ENCODE measurements at regions not wholly inside any gene's neighbourhood (a gene's known extent, or its start where the extent isn't known, plus 50 kb on each side); places are given as distances from the start of the nearest gene placed in this dataset.

- DNase-seq (ENCODE audit: low read depth): peak; percentile 69
These were observed 119.2 kb upstream of the IPO9 start for GRCh38 chr1:201709564-201710295.

GRCh38 chr1:201710632-201711597 lies 118.0 kb upstream of the IPO9 start:
- DNase-seq (ENCODE audit: low read depth): no peak

- DNase-seq (ENCODE audit: low read depth): no peak
These were observed 117.1 kb upstream of the IPO9 start for GRCh38 chr1:201711811-201712210.

GRCh38 chr1:201712387-201713085 lies 116.4 kb upstream of the IPO9 start:
- DNase-seq (ENCODE audit: low read depth): no peak

GRCh38 chr1:201713086-201713810 lies 115.7 kb upstream of the IPO9 start:
- peak; percentile 94 for DNase-seq (ENCODE audit: low read depth)

- DNase-seq (ENCODE audit: low read depth): peak; percentile 98
These were observed 114.2 kb upstream of the IPO9 start for GRCh38 chr1:201714542-201715329.

GRCh38 chr1:201715351-201715750 lies 113.6 kb upstream of the IPO9 start:
- no peak for DNase-seq (ENCODE audit: low read depth)

- DNase-seq (ENCODE audit: low read depth): no peak
These were observed 112.9 kb upstream of the IPO9 start for GRCh38 chr1:201715801-201716741.

GRCh38 chr1:201716742-201717135 lies 112.2 kb upstream of the IPO9 start:
- DNase-seq (ENCODE audit: low read depth): no peak

- no peak for DNase-seq (ENCODE audit: low read depth)
These were observed 111.7 kb upstream of the IPO9 start for GRCh38 chr1:201717286-201717685.

GRCh38 chr1:201718346-201719202 lies 110.4 kb upstream of the IPO9 start:
- no peak for DNase-seq (ENCODE audit: low read depth)

- no peak for DNase-seq (ENCODE audit: low read depth)
These were observed 109.0 kb upstream of the IPO9 start for GRCh38 chr1:201719812-201720521.

- no peak for DNase-seq (ENCODE audit: low read depth)
These were observed 108.5 kb upstream of the IPO9 start for GRCh38 chr1:201720522-201720844.

- no peak for DNase-seq (ENCODE audit: low read depth)
These were observed 107.6 kb upstream of the IPO9 start for GRCh38 chr1:201721082-201722049.

- no peak for DNase-seq (ENCODE audit: low read depth)
These were observed 104.8 kb upstream of the IPO9 start for GRCh38 chr1:201724039-201724765.

- no peak for DNase-seq (ENCODE audit: low read depth)
These were observed 104.2 kb upstream of the IPO9 start for GRCh38 chr1:201724766-201725118.

- no peak for DNase-seq (ENCODE audit: low read depth)
These were observed 102.3 kb upstream of the IPO9 start for GRCh38 chr1:201726700-201727099.

Data from HS-5 (cell line).